Endothelial cell (in vitro differentiated cells): ENCODE measurements at regions not wholly inside any gene's neighbourhood (a gene's known extent, or its start where the extent isn't known, plus 50 kb on each side); places are given as distances from the start of the nearest gene placed in this dataset.
A peak's percentile ranks its signal among the peaks of the same experiment; 100 is the strongest.

Source experiments
- DNase-seq: peaks from one replicate; pipeline ENCODE4 v3.0.0; 2021; ENCODE audit warnings: low spot score
- H3K27ac Mint-ChIP-seq: one replicate; pipeline ENCODE4 v1.8.0; 2021; ENCODE audit warnings: mixed read lengths, inconsistent platforms; ENCODE audit not compliant: unreplicated experiment
- H3K27me3 Mint-ChIP-seq: one replicate; pipeline ENCODE4 v1.8.0; 2021; ENCODE audit warnings: mild to moderate bottlenecking, moderate library complexity, mixed read lengths, inconsistent platforms; ENCODE audit not compliant: unreplicated experiment
- H3K36me3 Mint-ChIP-seq: one replicate; pipeline ENCODE4 v1.8.0; 2021; ENCODE audit warnings: mild to moderate bottlenecking, low read depth, mixed read lengths, inconsistent platforms; ENCODE audit not compliant: unreplicated experiment
- H3K4me1 Mint-ChIP-seq: one replicate; pipeline ENCODE4 v1.8.0; 2021; ENCODE audit warnings: mild to moderate bottlenecking, mixed read lengths, inconsistent platforms; ENCODE audit not compliant: unreplicated experiment
- H3K4me3 Mint-ChIP-seq: one replicate; pipeline ENCODE4 v1.8.0; 2021; ENCODE audit warnings: mild to moderate bottlenecking, mixed read lengths, inconsistent platforms; ENCODE audit not compliant: unreplicated experiment
- H3K9me3 Mint-ChIP-seq: one replicate; pipeline ENCODE4 v1.8.0; 2021; ENCODE audit warnings: mixed read lengths, inconsistent platforms; ENCODE audit not compliant: unreplicated experiment
- CTCF ChIP-seq: fragments of 200-600 bp; sonication (generic); IDR thresholded peaks from one replicate; pipeline ENCODE4 v1.5.0; 2021; ENCODE audit warnings: antibody characterized with exemption; ENCODE audit not compliant: unreplicated experiment

GRCh38 chr7:114212721-114213429 is 201.7 kb upstream of the FOXP2 start:
- H3K4me3 Mint-ChIP-seq, result no peak overlapping the region
- no peaks in the 10 kb centered on the region for H3K4me1 Mint-ChIP-seq
- TF ChIP-seq CTCF, result no peak

GRCh38 chr7:114209968-114210367 is 204.6 kb upstream of the FOXP2 start:
- Mint-ChIP-seq H3K9me3 (no peaks in the 10 kb centered on the region), H3K36me3 (peaks cover 9% of the 10 kb centered on the region), H3K4me3 (no peak overlapping the region), H3K4me1 (no peaks in the 10 kb centered on the region), H3K27me3 (no peaks in the 10 kb centered on the region), H3K27ac (no peak overlapping the region)
- TF ChIP-seq CTCF, result peak; percentile 14
- no peak for DNase-seq

More at GRCh38 chr7:114212721-114213429, 201.7 kb upstream of the FOXP2 start:
- Mint-ChIP-seq H3K27ac (no peak overlapping the region), H3K27me3 (no peaks in the 10 kb centered on the region), H3K9me3 (no peaks in the 10 kb centered on the region), H3K36me3 (peaks cover 9% of the 10 kb centered on the region)
- DNase-seq, result no peak

- TF ChIP-seq CTCF, result no peak
- peaks cover 9% of the 10 kb centered on the region for H3K36me3 Mint-ChIP-seq
Measured at GRCh38 chr7:114206688-114207087, 207.9 kb upstream of the FOXP2 start.

GRCh38 chr7:114196517-114196916 is 218.1 kb upstream of the FOXP2 start:
- H3K9me3 Mint-ChIP-seq, result no peaks in the 10 kb centered on the region
- no peaks in the 10 kb centered on the region for H3K27me3 Mint-ChIP-seq
- no peak overlapping the region for H3K4me3 Mint-ChIP-seq
- TF ChIP-seq CTCF, result no peak
- no peaks in the 10 kb centered on the region for H3K36me3 Mint-ChIP-seq
- no peak overlapping the region for H3K27ac Mint-ChIP-seq
- no peak for DNase-seq
- no peaks in the 10 kb centered on the region for H3K4me1 Mint-ChIP-seq

More at GRCh38 chr7:114206688-114207087, 207.9 kb upstream of the FOXP2 start:
- no peak overlapping the region for H3K4me3 Mint-ChIP-seq
- no peaks in the 10 kb centered on the region for H3K9me3 Mint-ChIP-seq
- H3K27ac Mint-ChIP-seq, result no peak overlapping the region
- H3K4me1 Mint-ChIP-seq, result no peaks in the 10 kb centered on the region
- no peak for DNase-seq
- no peaks in the 10 kb centered on the region for H3K27me3 Mint-ChIP-seq

- H3K36me3 Mint-ChIP-seq, result no peaks in the 10 kb centered on the region
- H3K4me1 Mint-ChIP-seq, result no peaks in the 10 kb centered on the region
- no peaks in the 10 kb centered on the region for H3K9me3 Mint-ChIP-seq
- no peaks in the 10 kb centered on the region for H3K27me3 Mint-ChIP-seq
- DNase-seq, result no peak
- no peak overlapping the region for H3K4me3 Mint-ChIP-seq
- no peak for TF ChIP-seq CTCF
- H3K27ac Mint-ChIP-seq, result no peak overlapping the region
Measured at GRCh38 chr7:114190387-114190786, 224.2 kb upstream of the FOXP2 start.
